ENCODE measurements at regions not wholly inside any gene's neighbourhood (a gene's known extent, or its start where the extent isn't known, plus 50 kb on each side); places are given as distances from the start of the nearest gene placed in this dataset.

DNA sequence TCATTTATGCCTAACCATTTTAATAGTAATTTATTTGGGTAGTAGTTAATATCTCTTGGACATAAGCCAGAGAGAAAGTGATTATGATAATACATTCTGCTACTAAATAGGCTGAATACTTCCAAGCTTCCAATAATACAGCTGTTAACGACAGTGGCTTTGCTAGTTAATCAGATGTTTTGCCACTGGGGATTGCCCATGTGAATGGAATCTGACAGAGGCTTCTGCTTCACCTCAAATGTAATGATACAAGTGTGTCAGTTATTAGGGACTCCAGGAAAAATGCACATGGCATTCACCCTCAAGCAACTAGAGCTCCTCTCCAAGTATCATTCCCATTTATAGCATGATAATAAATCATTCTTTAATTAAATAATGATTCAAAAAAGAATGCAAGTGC is 185.0 kb upstream of the TMEFF2 start:
- no peak for TF ChIP-seq EP300 (IDR thresholded peaks at IDR 0.05)
- TF ChIP-seq POLR2A (IDR thresholded peaks at IDR 0.05): no peak
- TF ChIP-seq, protein P1, sequence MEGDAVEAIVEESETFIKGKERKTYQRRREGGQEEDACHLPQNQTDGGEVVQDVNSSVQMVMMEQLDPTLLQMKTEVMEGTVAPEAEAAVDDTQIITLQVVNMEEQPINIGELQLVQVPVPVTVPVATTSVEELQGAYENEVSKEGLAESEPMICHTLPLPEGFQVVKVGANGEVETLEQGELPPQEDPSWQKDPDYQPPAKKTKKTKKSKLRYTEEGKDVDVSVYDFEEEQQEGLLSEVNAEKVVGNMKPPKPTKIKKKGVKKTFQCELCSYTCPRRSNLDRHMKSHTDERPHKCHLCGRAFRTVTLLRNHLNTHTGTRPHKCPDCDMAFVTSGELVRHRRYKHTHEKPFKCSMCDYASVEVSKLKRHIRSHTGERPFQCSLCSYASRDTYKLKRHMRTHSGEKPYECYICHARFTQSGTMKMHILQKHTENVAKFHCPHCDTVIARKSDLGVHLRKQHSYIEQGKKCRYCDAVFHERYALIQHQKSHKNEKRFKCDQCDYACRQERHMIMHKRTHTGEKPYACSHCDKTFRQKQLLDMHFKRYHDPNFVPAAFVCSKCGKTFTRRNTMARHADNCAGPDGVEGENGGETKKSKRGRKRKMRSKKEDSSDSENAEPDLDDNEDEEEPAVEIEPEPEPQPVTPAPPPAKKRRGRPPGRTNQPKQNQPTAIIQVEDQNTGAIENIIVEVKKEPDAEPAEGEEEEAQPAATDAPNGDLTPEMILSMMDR (IDR thresholded peaks at IDR 0.05): no peak

Data from sigmoid colon (tissue), 4 donors.